Stimulated activated CD8-positive, alpha-beta memory T cell treated with anti-CD3 and anti-CD28 coated beads, Interleukin-7, amount 100 ng/mL, for 48 hours (primary cell): ENCODE measurements at regions not wholly inside any gene's neighbourhood (a gene's known extent, or its start where the extent isn't known, plus 50 kb on each side); places are given as distances from the start of the nearest gene placed in this dataset.
A peak's percentile ranks its signal among the peaks of the same experiment; 100 is the strongest.
"Not testable (repeated sequence)": the region's sequence is repeated elsewhere in the genome, so short reads cannot be mapped to it uniquely, and the experiment has no call there.

Experiments used
- DNase-seq, 2 donors: peaks; one replicate each; pipeline ENCODE4 v3.0.0-alpha.2; 2020; ENCODE audit warnings: low read depth in 1 of 2; ENCODE audit errors: extremely low read depth in 1 of 2

GRCh38 chr11:22920939-22921565 lies 60.8 kb upstream of the CCDC179 start:
- DNase-seq, result no peak

- no peak for DNase-seq
These were observed 62.4 kb upstream of the CCDC179 start for GRCh38 chr11:22922672-22923071.

- DNase-seq, result no peak
These were observed 63.3 kb upstream of the CCDC179 start for GRCh38 chr11:22923561-22923960.

- DNase-seq, result no peak
These were observed 66.1 kb upstream of the CCDC179 start for GRCh38 chr11:22926341-22926740.

GRCh38 chr11:22927793-22928192 lies 67.5 kb upstream of the CCDC179 start:
- no peak for DNase-seq

GRCh38 chr11:22928207-22928917 lies 68.1 kb upstream of the CCDC179 start:
- no peak for DNase-seq

- DNase-seq, result no peak
These were observed 70.7 kb upstream of the CCDC179 start for GRCh38 chr11:22930816-22931594.

GRCh38 chr11:22938691-22939090 lies 78.4 kb upstream of the CCDC179 start:
- DNase-seq, result no peak

- DNase-seq, result not testable (repeated sequence)
These were observed 81.3 kb upstream of the CCDC179 start for GRCh38 chr11:22941544-22941943.

GRCh38 chr11:22957786-22958185 lies 97.5 kb upstream of the CCDC179 start:
- no peak for DNase-seq

- DNase-seq, result no peak
These were observed 114.0 kb upstream of the CCDC179 start for GRCh38 chr11:22974251-22974650.

- DNase-seq, result peak; percentile 5 to 9
These were observed 115.9 kb upstream of the CCDC179 start for GRCh38 chr11:22976146-22976545.

GRCh38 chr11:22982903-22983302 lies 122.6 kb upstream of the CCDC179 start:
- DNase-seq, result no peak

- DNase-seq, result no peak
These were observed 123.8 kb upstream of the CCDC179 start for GRCh38 chr11:22984045-22984444.

- no peak for DNase-seq
These were observed 129.1 kb upstream of the CCDC179 start for GRCh38 chr11:22989371-22989770.

GRCh38 chr11:22991196-22991595 lies 130.9 kb upstream of the CCDC179 start:
- DNase-seq, result no peak

- no peak for DNase-seq
These were observed 146.5 kb upstream of the CCDC179 start for GRCh38 chr11:23006730-23007129.

GRCh38 chr11:23010790-23011335 lies 150.6 kb upstream of the CCDC179 start:
- no peak for DNase-seq

- DNase-seq, result no peak
These were observed 152.7 kb upstream of the CCDC179 start for GRCh38 chr11:23012930-23013329.

GRCh38 chr11:23013509-23013908 lies 153.2 kb upstream of the CCDC179 start:
- DNase-seq, result no peak

GRCh38 chr11:23021287-23021863 lies 161.1 kb upstream of the CCDC179 start:
- DNase-seq, result no peak
